ENCODE measurements at regions not wholly inside any gene's neighbourhood (a gene's known extent, or its start where the extent isn't known, plus 50 kb on each side); places are given as distances from the start of the nearest gene placed in this dataset.

- H3K27me3 ChIP-seq (ENCODE audit: low read length): no peaks in the 10 kb centered on the region
- H4K20me1 ChIP-seq (ENCODE audit: low read depth, low read length): no peaks in the 10 kb centered on the region
- H3K9me2 ChIP-seq (replicated peaks; ENCODE audit: insufficient read depth, low read length): no peaks in the 10 kb centered on the region
- no peak overlapping the region for H3K9ac ChIP-seq (ENCODE audit: low read length)
- TF ChIP-seq CTCF (IDR thresholded peaks at IDR 0.05; ENCODE audit: insufficient read depth, low read length, poor library complexity, severe bottlenecking): no peak
- no peak for TF ChIP-seq EZH2phosphoT487 (conservative IDR thresholded peaks at IDR 0.05; ENCODE audit: low read length)
- no peaks in the 10 kb centered on the region for H3K79me2 ChIP-seq (ENCODE audit: insufficient read depth, low read length)
- H3K4me3 ChIP-seq (ENCODE audit: insufficient read depth, low read length, poor library complexity, severe bottlenecking): no peak overlapping the region
- H3K36me3 ChIP-seq (ENCODE audit: low read length): no peaks in the 10 kb centered on the region
- no peak overlapping the region for H2AFZ ChIP-seq (ENCODE audit: low read depth, low read length, severe bottlenecking)
- H3K27ac ChIP-seq (ENCODE audit: low read depth, low read length): no peak overlapping the region
- H3K4me2 ChIP-seq (ENCODE audit: low read depth, low read length, poor library complexity, severe bottlenecking): no peak overlapping the region
- no peaks in the 10 kb centered on the region for H3K9me3 ChIP-seq (ENCODE audit: insufficient read depth, low read length)
- no peaks in the 10 kb centered on the region for H3F3A ChIP-seq (ENCODE audit: insufficient read depth)
Measured at GRCh38 chr4:23572382-23572781, 317.5 kb downstream of the PPARGC1A start.

GRCh38 chr4:23567338-23567737 is 322.5 kb downstream of the PPARGC1A start:
- H3K9me2 ChIP-seq (replicated peaks; ENCODE audit: insufficient read depth, low read length): no peaks in the 10 kb centered on the region
- TF ChIP-seq EZH2phosphoT487 (conservative IDR thresholded peaks at IDR 0.05; ENCODE audit: low read length) (no peak), CTCF (IDR thresholded peaks at IDR 0.05; ENCODE audit: insufficient read depth, low read length, poor library complexity, severe bottlenecking) (no peak)
- no peak overlapping the region for H2AFZ ChIP-seq (ENCODE audit: low read depth, low read length, severe bottlenecking)
- H3K4me3 ChIP-seq (ENCODE audit: insufficient read depth, low read length, poor library complexity, severe bottlenecking): no peak overlapping the region
- no peaks in the 10 kb centered on the region for H3F3A ChIP-seq (ENCODE audit: insufficient read depth)
- no peaks in the 10 kb centered on the region for H3K36me3 ChIP-seq (ENCODE audit: low read length)
- H3K9ac ChIP-seq (ENCODE audit: low read length): no peak overlapping the region
- no peak overlapping the region for H3K27ac ChIP-seq (ENCODE audit: low read depth, low read length)
- H3K9me3 ChIP-seq (ENCODE audit: insufficient read depth, low read length): no peaks in the 10 kb centered on the region
- H3K27me3 ChIP-seq (ENCODE audit: low read length): no peaks in the 10 kb centered on the region
- no peaks in the 10 kb centered on the region for H4K20me1 ChIP-seq (ENCODE audit: low read depth, low read length)
- H3K4me2 ChIP-seq (ENCODE audit: low read depth, low read length, poor library complexity, severe bottlenecking): no peak overlapping the region
- no peaks in the 10 kb centered on the region for H3K79me2 ChIP-seq (ENCODE audit: insufficient read depth, low read length)

- Histone ChIP-seq H3K79me2 (ENCODE audit: insufficient read depth, low read length) (no peaks in the 10 kb centered on the region), H4K20me1 (ENCODE audit: low read depth, low read length) (no peaks in the 10 kb centered on the region), H3K9me2 (replicated peaks; ENCODE audit: insufficient read depth, low read length) (no peaks in the 10 kb centered on the region), H3K36me3 (ENCODE audit: low read length) (no peaks in the 10 kb centered on the region), H3K4me3 (ENCODE audit: insufficient read depth, low read length, poor library complexity, severe bottlenecking) (no peak overlapping the region), H3K4me2 (ENCODE audit: low read depth, low read length, poor library complexity, severe bottlenecking) (no peak overlapping the region), H3F3A (ENCODE audit: insufficient read depth) (no peaks in the 10 kb centered on the region), H3K27me3 (ENCODE audit: low read length) (no peaks in the 10 kb centered on the region), H3K9me3 (ENCODE audit: insufficient read depth, low read length) (no peaks in the 10 kb centered on the region), H3K27ac (ENCODE audit: low read depth, low read length) (no peak overlapping the region), H3K9ac (ENCODE audit: low read length) (no peak overlapping the region), H2AFZ (ENCODE audit: low read depth, low read length, severe bottlenecking) (no peak overlapping the region)
- no peak for TF ChIP-seq CTCF (IDR thresholded peaks at IDR 0.05; ENCODE audit: insufficient read depth, low read length, poor library complexity, severe bottlenecking)
- TF ChIP-seq EZH2phosphoT487 (conservative IDR thresholded peaks at IDR 0.05; ENCODE audit: low read length): no peak
Measured at GRCh38 chr4:23560748-23561147, 329.1 kb downstream of the PPARGC1A start.

All from SU-DHL-6 (cell line).